Heart left ventricle (tissue), 16 donors: ENCODE measurements at regions not wholly inside any gene's neighbourhood (a gene's known extent, or its start where the extent isn't known, plus 50 kb on each side); places are given as distances from the start of the nearest gene placed in this dataset.

Experiments used
- ATAC-seq, 4 donors: fragments of 200-7000 bp; cut with Tn5 transposase; one replicate each; pipeline ENCODE4 v1.9.1; 2020 to 2022; ENCODE audit warnings: moderate library complexity in 4 of 4, mild to moderate bottlenecking in 3 of 4, moderate number of reproducible peaks in 1 of 4
- DNase-seq, 5 donors: peaks; one replicate each; pipeline ENCODE4 v3.0.0-alpha.2; 2020
- H3K27ac ChIP-seq, 12 donors: fragments of 200-600 bp; sonication (generic) in 4 of 12; one replicate each; pipeline versions ENCODE4 v1.5.0 to v1.8.0; 2016 to 2022; ENCODE audit warnings: mild to moderate bottlenecking in 2 of 12
- H3K27me3 ChIP-seq, 9 donors: fragments of 200-600 bp; sonication (generic) in 2 of 9; one replicate each; pipeline versions ENCODE4 v1.5.1 to v1.8.0; 2016 to 2022; ENCODE audit warnings: mild to moderate bottlenecking in 3 of 9
- H3K36me3 ChIP-seq, 9 donors: fragments of 200-600 bp; sonication (generic) in 2 of 9; one replicate each; pipeline versions ENCODE4 v1.5.0 to v1.8.0; 2018 to 2022; ENCODE audit warnings: mild to moderate bottlenecking in 2 of 9
- H3K4me1 ChIP-seq, 12 donors: fragments of 200-600 bp; sonication (generic) in 4 of 12; one replicate each; pipeline versions ENCODE4 v1.5.0 to v1.8.0; 2016 to 2022; ENCODE audit warnings: mild to moderate bottlenecking in 3 of 12
- H3K4me3 ChIP-seq, 12 donors: fragments of 200-600 bp; sonication (generic) in 4 of 12; one replicate each; pipeline versions ENCODE4 v1.5.0 to v1.8.0; 2017 to 2022; ENCODE audit warnings: mild to moderate bottlenecking in 9 of 12, moderate library complexity in 4 of 12
- H3K9me3 ChIP-seq, 12 donors: fragments of 200-600 bp; sonication (generic) in 4 of 12; one replicate each; pipeline versions ENCODE4 v1.5.0 to v1.8.0; 2016 to 2022; ENCODE audit warnings: mild to moderate bottlenecking in 1 of 12
- POLR2A ChIP-seq, 2 donors: fragments of 450-650 bp; IDR thresholded peaks; one replicate each; pipeline ENCODE4 v1.6.1; 2017; ENCODE audit warnings: antibody characterized with exemption in 2 of 2, mild to moderate bottlenecking in 2 of 2, moderate library complexity in 2 of 2
- WGBS, 4 donors: extraction: QIAGEN DNeasy Blood & Tissue Kit in 2 of 4; methylation state at CpG; one replicate each; pipeline versions ENCODE4 v1.1.5 to v1.1.7; 2013 to 2018; 5-methylcytosine and 5-hydroxymethylcytosine counted together
- intact Hi-C, 10 donors: fragments of 100-400 bp; cut with DNase I; formaldehyde crosslinking; loops; one replicate each; pipeline versions ENCODE4 v1.11.1 to v1.14.2; 2022
- TF ChIP-seq, protein P1 (sequence below), 12 donors: fragments of 200-600 bp; sonication (generic) in 4 of 12; IDR thresholded peaks; one replicate each; pipeline versions ENCODE4 v1.5.0 to v1.8.0; 2018 to 2022; ENCODE audit warnings: antibody characterized with exemption in 12 of 12, mild to moderate bottlenecking in 5 of 12
- donor health status: ischemic (EF 13 %, LVEDD 7.1; RV severe dilation, severe dysfunction).
- donor health status: healthy with polysubstance abuse.
- donor health status: DM: no; HTN: yes; CAD: no.
- donor health status: DM: no; HTN: no; CAD: no.
- donor health status: ischemic (EF 25% LVEDD 6.9; RV normal size, moderate dysfunction).
- donor health status: ischemic (EF 25% LVEDD 5.7; RV mildly dilated, moderate dysfunction).
- donor health status: healthy.
- donor health status: DM: yes; HTN: yes; CAD: no.
- donor health status: ischemic (EF 35%, LVEDD 5.7; RV mildly dilated, moderate dysfunction).
- donor health status: nonischemic (EF 11% LVEDD 7.7; RV severe dilation, severe dysfunction).
- donor health status: DM: yes; HTN: yes; CAD: no.
- donor health status: PGD.
- donor health status: ischemic (EF 29% LVEDD 5.4; RV normal size, mild dysfunction).
- donor health status: nonischemic (EF 23%, LVEDD 6.1; RV moderate dilation, normal function).

GRCh38 chr3:18283680-18284079 lies 141.5 kb downstream of the SATB1 start:
- H3K4me1 ChIP-seq, result no peaks in the 10 kb centered on the region
- H3K4me3 ChIP-seq, result no peak overlapping the region
- TF ChIP-seq, protein P1, sequence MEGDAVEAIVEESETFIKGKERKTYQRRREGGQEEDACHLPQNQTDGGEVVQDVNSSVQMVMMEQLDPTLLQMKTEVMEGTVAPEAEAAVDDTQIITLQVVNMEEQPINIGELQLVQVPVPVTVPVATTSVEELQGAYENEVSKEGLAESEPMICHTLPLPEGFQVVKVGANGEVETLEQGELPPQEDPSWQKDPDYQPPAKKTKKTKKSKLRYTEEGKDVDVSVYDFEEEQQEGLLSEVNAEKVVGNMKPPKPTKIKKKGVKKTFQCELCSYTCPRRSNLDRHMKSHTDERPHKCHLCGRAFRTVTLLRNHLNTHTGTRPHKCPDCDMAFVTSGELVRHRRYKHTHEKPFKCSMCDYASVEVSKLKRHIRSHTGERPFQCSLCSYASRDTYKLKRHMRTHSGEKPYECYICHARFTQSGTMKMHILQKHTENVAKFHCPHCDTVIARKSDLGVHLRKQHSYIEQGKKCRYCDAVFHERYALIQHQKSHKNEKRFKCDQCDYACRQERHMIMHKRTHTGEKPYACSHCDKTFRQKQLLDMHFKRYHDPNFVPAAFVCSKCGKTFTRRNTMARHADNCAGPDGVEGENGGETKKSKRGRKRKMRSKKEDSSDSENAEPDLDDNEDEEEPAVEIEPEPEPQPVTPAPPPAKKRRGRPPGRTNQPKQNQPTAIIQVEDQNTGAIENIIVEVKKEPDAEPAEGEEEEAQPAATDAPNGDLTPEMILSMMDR (IDR thresholded peaks at IDR 0.05), result no peak
- TF ChIP-seq POLR2A (IDR thresholded peaks at IDR 0.05), result no peak
- WGBS, 4 donors, result 56 to 72% (median 68%) methylated on average over 2 of the region's 2 CpGs
- H3K27me3 ChIP-seq, result no peaks in the 10 kb centered on the region
- no peaks in the 10 kb centered on the region for H3K36me3 ChIP-seq
- intact Hi-C loops, result no loop called here
- no peak overlapping the region for H3K27ac ChIP-seq
- DNase-seq, result no peak
- H3K9me3 ChIP-seq, result no peaks in the 10 kb centered on the region
- no peak for ATAC-seq

- intact Hi-C loops, result no loop called here
- Histone ChIP-seq H3K4me1 (no peaks in the 10 kb centered on the region), H3K4me3 (no peak overlapping the region), H3K36me3 (no peaks in the 10 kb centered on the region), H3K9me3 (no peaks in the 10 kb centered on the region), H3K27me3 (no peaks in the 10 kb centered on the region), H3K27ac (no peak overlapping the region)
- DNase-seq (no peak), ATAC-seq (peak in 1 of 4 donors; percentile 41)
- 24 to 32% (median 26%) methylated on average over 2 of the region's 2 CpGs for WGBS, 4 donors
- TF ChIP-seq, protein P1 (IDR thresholded peaks at IDR 0.05), result no peak
- no peak for TF ChIP-seq POLR2A (IDR thresholded peaks at IDR 0.05)
These were observed 142.6 kb downstream of the SATB1 start for GRCh38 chr3:18282507-18282906.

DNA sequence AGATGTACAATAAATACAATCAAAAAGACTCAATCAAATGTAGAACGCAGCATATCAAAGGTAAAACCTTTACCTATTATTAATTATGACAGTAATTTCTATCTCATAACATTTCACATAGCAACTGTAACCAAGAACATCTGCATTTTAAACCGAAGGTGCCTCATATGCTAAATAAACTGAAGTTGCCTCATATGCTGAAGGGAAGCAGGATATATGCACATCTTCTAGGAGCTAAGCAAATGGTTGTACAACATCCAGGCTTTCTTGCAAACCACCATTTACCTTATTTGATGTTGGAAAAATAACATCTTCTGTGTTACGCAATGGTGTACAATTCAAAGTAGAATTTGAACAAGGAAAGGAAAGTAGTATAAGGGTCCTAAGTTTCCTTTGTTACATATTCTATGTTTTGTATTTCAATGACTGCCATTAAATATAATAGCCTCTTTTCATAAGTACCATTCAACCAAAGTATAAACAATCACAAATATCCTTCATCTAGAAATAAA lies 145.9 kb downstream of the SATB1 start:
- H3K27ac ChIP-seq, result no peak overlapping the region
- WGBS, 4 donors, result 88 to 91% (median 88%) methylated on average over 3 of the region's 3 CpGs
- no peaks in the 10 kb centered on the region for H3K27me3 ChIP-seq
- intact Hi-C loops, result no loop called here
- no peak for TF ChIP-seq POLR2A (IDR thresholded peaks at IDR 0.05)
- TF ChIP-seq, protein P1 (IDR thresholded peaks at IDR 0.05), result no peak
- no peaks in the 10 kb centered on the region for H3K9me3 ChIP-seq
- no peak overlapping the region for H3K4me3 ChIP-seq
- no peaks in the 10 kb centered on the region for H3K36me3 ChIP-seq
- DNase-seq, result no peak
- H3K4me1 ChIP-seq, result no peaks in the 10 kb centered on the region
- no peak for ATAC-seq

- TF ChIP-seq POLR2A (IDR thresholded peaks at IDR 0.05), result no peak
- TF ChIP-seq, protein P1 (IDR thresholded peaks at IDR 0.05), result no peak
- ATAC-seq, result no peak
- intact Hi-C loops, result no loop called here
- no peaks in the 10 kb centered on the region for H3K27me3 ChIP-seq
- H3K4me1 ChIP-seq, result no peaks in the 10 kb centered on the region
- no peak overlapping the region for H3K27ac ChIP-seq
- no peak for DNase-seq
- WGBS, 4 donors, result 61 to 85% (median 76%) methylated on average over 1 of the region's 1 CpG
- H3K36me3 ChIP-seq, result no peaks in the 10 kb centered on the region
- no peak overlapping the region for H3K4me3 ChIP-seq
- H3K9me3 ChIP-seq, result peaks cover 0 to under 1% (median 0%) of the 10 kb centered on the region in 12 donors
These were observed 160.3 kb downstream of the SATB1 start for GRCh38 chr3:18264853-18265252.
